Left ventricle myocardium inferior (tissue), 1 donor: ENCODE measurements at regions not wholly inside any gene's neighbourhood (a gene's known extent, or its start where the extent isn't known, plus 50 kb on each side); places are given as distances from the start of the nearest gene placed in this dataset.

Experiments
- DNase-seq: peaks from one replicate; pipeline ENCODE4 v3.0.0-alpha.2; 2020
- H3K27ac ChIP-seq: fragments of 200-600 bp; replicated peaks from 2 replicates; pipeline ENCODE4 v1.8.0; 2021
- H3K27me3 ChIP-seq: fragments of 200-600 bp; 2 replicates; pipeline ENCODE4 v1.8.0; 2021; ENCODE audit warnings: low read depth
- H3K36me3 ChIP-seq: fragments of 200-600 bp; 2 replicates; pipeline ENCODE4 v1.8.0; 2021
- H3K4me1 ChIP-seq: fragments of 200-600 bp; 2 replicates; pipeline ENCODE4 v1.8.0; 2021
- H3K4me3 ChIP-seq: fragments of 200-600 bp; 2 replicates; pipeline ENCODE4 v1.8.0; 2021; ENCODE audit warnings: mild to moderate bottlenecking, moderate library complexity
- H3K9me3 ChIP-seq: fragments of 200-600 bp; replicated peaks from 2 replicates; pipeline ENCODE4 v1.8.0; 2021
- CTCF ChIP-seq: fragments of 200-600 bp; IDR thresholded peaks from 2 replicates; pipeline ENCODE4 v1.8.0; 2021; ENCODE audit warnings: antibody characterized with exemption, mild to moderate bottlenecking, borderline replicate concordance
- intact Hi-C: fragments of 100-400 bp; cut with micrococcal nuclease; formaldehyde crosslinking; loops from one replicate; pipeline ENCODE4 v1.11.0; 2022
- donor health status: DM: no; HTN: yes; CAD: no; lungs with severe emphysema.

GRCh38 chr6:148222376-148222775 is 120.3 kb upstream of the SASH1 start:
- DNase-seq = no peak
- intact Hi-C loops = no loop called here
- TF ChIP-seq CTCF = no peak
- Histone ChIP-seq H3K4me3 (no peak overlapping the region), H3K4me1 (peaks cover 6% of the 10 kb centered on the region), H3K9me3 (no peaks in the 10 kb centered on the region), H3K36me3 (no peaks in the 10 kb centered on the region), H3K27ac (no peak overlapping the region), H3K27me3 (no peaks in the 10 kb centered on the region)

GRCh38 chr6:148222846-148223245 is 119.8 kb upstream of the SASH1 start:
- Histone ChIP-seq H3K4me3 (no peak overlapping the region), H3K4me1 (peaks cover 6% of the 10 kb centered on the region), H3K9me3 (no peaks in the 10 kb centered on the region), H3K27ac (no peak overlapping the region), H3K27me3 (no peaks in the 10 kb centered on the region), H3K36me3 (no peaks in the 10 kb centered on the region)
- intact Hi-C loops = no loop called here
- no peak for DNase-seq
- TF ChIP-seq CTCF = no peak

GRCh38 chr6:148223424-148223842 is 119.2 kb upstream of the SASH1 start:
- Histone ChIP-seq H3K27ac (no peak overlapping the region), H3K27me3 (no peaks in the 10 kb centered on the region), H3K4me3 (no peak overlapping the region), H3K36me3 (no peaks in the 10 kb centered on the region), H3K9me3 (no peaks in the 10 kb centered on the region), H3K4me1 (peaks cover 4% of the 10 kb centered on the region)
- intact Hi-C loops = no loop called here
- no peak for TF ChIP-seq CTCF
- no peak for DNase-seq

GRCh38 chr6:148225871-148226270 is 116.8 kb upstream of the SASH1 start:
- no peak for TF ChIP-seq CTCF
- no peaks in the 10 kb centered on the region for H3K9me3 ChIP-seq
- H3K4me1 ChIP-seq = no peaks in the 10 kb centered on the region
- H3K4me3 ChIP-seq = no peak overlapping the region
- DNase-seq = no peak
- no peak overlapping the region for H3K27ac ChIP-seq
- H3K36me3 ChIP-seq = no peaks in the 10 kb centered on the region
- H3K27me3 ChIP-seq = no peaks in the 10 kb centered on the region
- intact Hi-C loops = no loop called here

- Histone ChIP-seq H3K36me3 (no peaks in the 10 kb centered on the region), H3K4me1 (no peaks in the 10 kb centered on the region), H3K27me3 (no peaks in the 10 kb centered on the region), H3K9me3 (no peaks in the 10 kb centered on the region), H3K27ac (no peak overlapping the region), H3K4me3 (no peak overlapping the region)
- no peak for DNase-seq
- no peak for TF ChIP-seq CTCF
- intact Hi-C loops = no loop called here
These were observed 116.4 kb upstream of the SASH1 start for GRCh38 chr6:148226284-148226683.

GRCh38 chr6:148231572-148231971 is 111.1 kb upstream of the SASH1 start:
- intact Hi-C loops = no loop called here
- no peaks in the 10 kb centered on the region for H3K9me3 ChIP-seq

More at GRCh38 chr6:148231572-148231971, 111.1 kb upstream of the SASH1 start:
- no peak for TF ChIP-seq CTCF
- Histone ChIP-seq H3K27ac (no peak overlapping the region), H3K4me3 (no peak overlapping the region), H3K36me3 (no peaks in the 10 kb centered on the region), H3K4me1 (no peaks in the 10 kb centered on the region), H3K27me3 (no peaks in the 10 kb centered on the region)
- no peak for DNase-seq
